Ishikawa (cell line): ENCODE measurements at regions not wholly inside any gene's neighbourhood (a gene's known extent, or its start where the extent isn't known, plus 50 kb on each side); places are given as distances from the start of the nearest gene placed in this dataset.

Source experiments
- CEBPB ChIP-seq: IDR thresholded peaks from 2 replicates; pipeline ENCODE4 v1.6.1; 2012
- EGR1 ChIP-seq: IDR thresholded peaks from 2 replicates; pipeline ENCODE4 v1.6.1; 2012
- EP300 ChIP-seq: IDR thresholded peaks from 2 replicates; pipeline ENCODE4 v1.6.1; 2012; ENCODE audit warnings: borderline replicate concordance
- FOXM1 ChIP-seq: IDR thresholded peaks from 2 replicates; pipeline ENCODE4 v1.6.1; 2012; ENCODE audit warnings: low read depth, borderline replicate concordance
- NFIC ChIP-seq: IDR thresholded peaks from 2 replicates; pipeline ENCODE4 v1.6.1; 2012
- RAD21 ChIP-seq: IDR thresholded peaks from 2 replicates; pipeline ENCODE4 v1.6.1; 2012; ENCODE audit warnings: low read depth
- TAF1 ChIP-seq: IDR thresholded peaks from 2 replicates; pipeline ENCODE4 v1.6.1; 2012; ENCODE audit warnings: low read depth, mild to moderate bottlenecking
- USF1 ChIP-seq: IDR thresholded peaks from 2 replicates; pipeline ENCODE4 v1.6.1; 2012
- YY1 ChIP-seq: IDR thresholded peaks from 2 replicates; pipeline ENCODE4 v1.6.1; 2012; ENCODE audit warnings: low read depth
- ZBTB7A ChIP-seq: IDR thresholded peaks from 2 replicates; pipeline ENCODE4 v1.6.1; 2012; ENCODE audit warnings: low read depth
- TF ChIP-seq, protein P1 (sequence below): IDR thresholded peaks from 2 replicates; pipeline ENCODE4 v1.6.1; 2012; ENCODE audit warnings: low read depth, mild to moderate bottlenecking
- TF ChIP-seq, protein P2 (sequence below): IDR thresholded peaks from 2 replicates; pipeline ENCODE4 v1.6.1; 2012

DNA sequence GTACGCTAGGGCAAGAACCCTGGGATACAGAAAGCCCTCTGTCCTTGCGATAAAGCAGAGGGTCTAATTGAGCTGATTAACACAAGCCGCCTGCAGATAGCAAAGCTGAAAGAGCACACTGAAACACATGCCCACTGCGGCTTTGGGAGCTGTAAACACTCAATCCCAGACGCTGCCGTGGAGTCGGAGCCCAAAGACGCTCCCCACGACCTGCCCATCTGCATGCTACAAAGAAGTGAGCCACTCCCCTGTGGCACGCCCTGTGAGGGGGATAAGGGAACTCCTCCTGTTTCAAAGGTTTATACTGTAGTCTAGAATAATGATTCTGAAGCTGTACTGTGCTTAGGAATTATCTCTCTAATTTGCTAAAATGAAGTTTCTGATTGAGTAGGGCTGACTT, 985.6 kb upstream of the GHITM start:
- no peak for TF ChIP-seq CEBPB
- TF ChIP-seq ZBTB7A = no peak
- no peak for TF ChIP-seq NFIC
- TF ChIP-seq EP300 = no peak
- TF ChIP-seq, protein P1, sequence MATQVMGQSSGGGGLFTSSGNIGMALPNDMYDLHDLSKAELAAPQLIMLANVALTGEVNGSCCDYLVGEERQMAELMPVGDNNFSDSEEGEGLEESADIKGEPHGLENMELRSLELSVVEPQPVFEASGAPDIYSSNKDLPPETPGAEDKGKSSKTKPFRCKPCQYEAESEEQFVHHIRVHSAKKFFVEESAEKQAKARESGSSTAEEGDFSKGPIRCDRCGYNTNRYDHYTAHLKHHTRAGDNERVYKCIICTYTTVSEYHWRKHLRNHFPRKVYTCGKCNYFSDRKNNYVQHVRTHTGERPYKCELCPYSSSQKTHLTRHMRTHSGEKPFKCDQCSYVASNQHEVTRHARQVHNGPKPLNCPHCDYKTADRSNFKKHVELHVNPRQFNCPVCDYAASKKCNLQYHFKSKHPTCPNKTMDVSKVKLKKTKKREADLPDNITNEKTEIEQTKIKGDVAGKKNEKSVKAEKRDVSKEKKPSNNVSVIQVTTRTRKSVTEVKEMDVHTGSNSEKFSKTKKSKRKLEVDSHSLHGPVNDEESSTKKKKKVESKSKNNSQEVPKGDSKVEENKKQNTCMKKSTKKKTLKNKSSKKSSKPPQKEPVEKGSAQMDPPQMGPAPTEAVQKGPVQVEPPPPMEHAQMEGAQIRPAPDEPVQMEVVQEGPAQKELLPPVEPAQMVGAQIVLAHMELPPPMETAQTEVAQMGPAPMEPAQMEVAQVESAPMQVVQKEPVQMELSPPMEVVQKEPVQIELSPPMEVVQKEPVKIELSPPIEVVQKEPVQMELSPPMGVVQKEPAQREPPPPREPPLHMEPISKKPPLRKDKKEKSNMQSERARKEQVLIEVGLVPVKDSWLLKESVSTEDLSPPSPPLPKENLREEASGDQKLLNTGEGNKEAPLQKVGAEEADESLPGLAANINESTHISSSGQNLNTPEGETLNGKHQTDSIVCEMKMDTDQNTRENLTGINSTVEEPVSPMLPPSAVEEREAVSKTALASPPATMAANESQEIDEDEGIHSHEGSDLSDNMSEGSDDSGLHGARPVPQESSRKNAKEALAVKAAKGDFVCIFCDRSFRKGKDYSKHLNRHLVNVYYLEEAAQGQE = no peak
- TF ChIP-seq TAF1 = no peak
- no peak for TF ChIP-seq RAD21
- TF ChIP-seq, protein P2, sequence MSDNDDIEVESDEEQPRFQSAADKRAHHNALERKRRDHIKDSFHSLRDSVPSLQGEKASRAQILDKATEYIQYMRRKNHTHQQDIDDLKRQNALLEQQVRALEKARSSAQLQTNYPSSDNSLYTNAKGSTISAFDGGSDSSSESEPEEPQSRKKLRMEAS = no peak
- no peak for TF ChIP-seq FOXM1
- TF ChIP-seq YY1 = no peak
- TF ChIP-seq USF1 = no peak
- no peak for TF ChIP-seq EGR1
